Fibroblast of skin of right biceps (primary cell): ENCODE measurements at regions not wholly inside any gene's neighbourhood (a gene's known extent, or its start where the extent isn't known, plus 50 kb on each side); places are given as distances from the start of the nearest gene placed in this dataset.
A peak's percentile ranks its signal among the peaks of the same experiment; 100 is the strongest.

Experiments
- DNase-seq: peaks from one replicate; pipeline ENCODE4 v3.0.0-alpha.2; 2013

- DNase-seq = no peak
Observed at GRCh38 chr12:19021646-19022045, 107.9 kb upstream of the PLEKHA5 start.

GRCh38 chr12:19025582-19025981 is 104.0 kb upstream of the PLEKHA5 start:
- no peak for DNase-seq

GRCh38 chr12:19026034-19026433 is 103.5 kb upstream of the PLEKHA5 start:
- no peak for DNase-seq

GRCh38 chr12:19026614-19027488 is 102.7 kb upstream of the PLEKHA5 start:
- no peak for DNase-seq

- no peak for DNase-seq
Observed at GRCh38 chr12:19030180-19030579, 99.4 kb upstream of the PLEKHA5 start.

GRCh38 chr12:19030603-19031002 is 98.9 kb upstream of the PLEKHA5 start:
- DNase-seq = no peak

GRCh38 chr12:19031032-19031431 is 98.5 kb upstream of the PLEKHA5 start:
- peak; percentile 95 for DNase-seq

- no peak for DNase-seq
Observed at GRCh38 chr12:19032826-19033225, 96.7 kb upstream of the PLEKHA5 start.

- no peak for DNase-seq
Observed at GRCh38 chr12:19033244-19033643, 96.3 kb upstream of the PLEKHA5 start.

GRCh38 chr12:19034937-19035336 is 94.6 kb upstream of the PLEKHA5 start:
- DNase-seq = no peak

- DNase-seq = no peak
Observed at GRCh38 chr12:19035536-19035935, 94.0 kb upstream of the PLEKHA5 start.

GRCh38 chr12:19036673-19037357 is 92.7 kb upstream of the PLEKHA5 start:
- no peak for DNase-seq

GRCh38 chr12:19038209-19038608 is 91.3 kb upstream of the PLEKHA5 start:
- no peak for DNase-seq

- no peak for DNase-seq
Observed at GRCh38 chr12:19039515-19039914, 90.0 kb upstream of the PLEKHA5 start.

- no peak for DNase-seq
Observed at GRCh38 chr12:19042221-19042620, 87.3 kb upstream of the PLEKHA5 start.

- no peak for DNase-seq
Observed at GRCh38 chr12:19044430-19044829, 85.1 kb upstream of the PLEKHA5 start.

- no peak for DNase-seq
Observed at GRCh38 chr12:19044891-19045290, 84.6 kb upstream of the PLEKHA5 start.

- DNase-seq = no peak
Observed at GRCh38 chr12:19045426-19045825, 84.1 kb upstream of the PLEKHA5 start.

- peak; percentile 52 for DNase-seq
Observed at GRCh38 chr12:19048943-19049342, 80.6 kb upstream of the PLEKHA5 start.

GRCh38 chr12:19052689-19053088 is 76.8 kb upstream of the PLEKHA5 start:
- DNase-seq = no peak

GRCh38 chr12:19053218-19053617 is 76.3 kb upstream of the PLEKHA5 start:
- no peak for DNase-seq

- DNase-seq = no peak
Observed at GRCh38 chr12:19054035-19054434, 75.5 kb upstream of the PLEKHA5 start.

- no peak for DNase-seq
Observed at GRCh38 chr12:19055589-19055988, 73.9 kb upstream of the PLEKHA5 start.
